ENCODE measurements at regions not wholly inside any gene's neighbourhood (a gene's known extent, or its start where the extent isn't known, plus 50 kb on each side); places are given as distances from the start of the nearest gene placed in this dataset.

GRCh38 chr7:155878674-155879073, 66.4 kb upstream of the SHH start:
- TF ChIP-seq CTCF (conservative IDR thresholded peaks at IDR 0.05): no peak
- H3K27me3 Mint-ChIP-seq (ENCODE audit: low read depth): no peaks in the 10 kb centered on the region
- H3K27ac Mint-ChIP-seq (ENCODE audit: unreplicated experiment): no peak overlapping the region
- no peaks in the 10 kb centered on the region for H3K36me3 Mint-ChIP-seq (ENCODE audit: low read depth)
- H3K4me1 Mint-ChIP-seq: no peaks in the 10 kb centered on the region
- no peak for DNase-seq (ENCODE audit: low read depth, low spot score)
- H3K9me3 Mint-ChIP-seq: no peaks in the 10 kb centered on the region
- no peak overlapping the region for H3K4me3 Mint-ChIP-seq

GRCh38 chr7:155878250-155878649, 66.0 kb upstream of the SHH start:
- no peak overlapping the region for H3K27ac Mint-ChIP-seq (ENCODE audit: unreplicated experiment)
- no peaks in the 10 kb centered on the region for H3K27me3 Mint-ChIP-seq (ENCODE audit: low read depth)
- H3K4me1 Mint-ChIP-seq: no peaks in the 10 kb centered on the region
- no peak for TF ChIP-seq CTCF (conservative IDR thresholded peaks at IDR 0.05)
- H3K36me3 Mint-ChIP-seq (ENCODE audit: low read depth): no peaks in the 10 kb centered on the region
- no peaks in the 10 kb centered on the region for H3K9me3 Mint-ChIP-seq
- DNase-seq (ENCODE audit: low read depth, low spot score): no peak
- no peak overlapping the region for H3K4me3 Mint-ChIP-seq

- H3K36me3 Mint-ChIP-seq (ENCODE audit: low read depth): no peaks in the 10 kb centered on the region
- no peak overlapping the region for H3K27ac Mint-ChIP-seq (ENCODE audit: unreplicated experiment)
- H3K27me3 Mint-ChIP-seq (ENCODE audit: low read depth): no peaks in the 10 kb centered on the region
- no peak overlapping the region for H3K4me3 Mint-ChIP-seq
- H3K9me3 Mint-ChIP-seq: no peaks in the 10 kb centered on the region
- no peak for DNase-seq (ENCODE audit: low read depth, low spot score)
- H3K4me1 Mint-ChIP-seq: no peaks in the 10 kb centered on the region
- no peak for TF ChIP-seq CTCF (conservative IDR thresholded peaks at IDR 0.05)
Measured at GRCh38 chr7:155877167-155877566, 64.9 kb upstream of the SHH start.

DNA sequence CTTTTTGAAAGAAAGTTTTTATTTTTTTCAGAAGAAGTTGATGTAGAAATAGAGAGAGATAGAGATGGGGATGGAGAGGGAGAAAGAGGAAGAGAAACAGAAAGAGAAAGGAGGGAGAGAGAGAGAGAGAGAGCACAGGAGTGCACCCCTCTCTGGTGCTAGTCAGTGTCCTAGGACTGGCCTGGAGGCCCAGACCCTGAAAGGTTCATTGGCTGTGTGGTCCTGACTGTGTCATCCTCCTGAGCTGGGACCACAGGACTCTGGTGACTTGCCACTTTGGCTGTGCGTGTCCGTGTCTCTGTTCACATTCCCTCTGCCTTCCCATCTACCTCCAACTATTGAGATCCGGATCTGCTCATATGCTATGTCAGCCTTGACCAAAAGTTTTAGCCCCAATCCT, 62.1 kb upstream of the SHH start:
- Mint-ChIP-seq H3K9me3 (no peaks in the 10 kb centered on the region), H3K27me3 (ENCODE audit: low read depth) (no peaks in the 10 kb centered on the region), H3K36me3 (ENCODE audit: low read depth) (no peaks in the 10 kb centered on the region), H3K4me1 (no peaks in the 10 kb centered on the region), H3K4me3 (no peak overlapping the region), H3K27ac (ENCODE audit: unreplicated experiment) (no peak overlapping the region)
- TF ChIP-seq CTCF (conservative IDR thresholded peaks at IDR 0.05): no peak
- DNase-seq (ENCODE audit: low read depth, low spot score): no peak

DNA sequence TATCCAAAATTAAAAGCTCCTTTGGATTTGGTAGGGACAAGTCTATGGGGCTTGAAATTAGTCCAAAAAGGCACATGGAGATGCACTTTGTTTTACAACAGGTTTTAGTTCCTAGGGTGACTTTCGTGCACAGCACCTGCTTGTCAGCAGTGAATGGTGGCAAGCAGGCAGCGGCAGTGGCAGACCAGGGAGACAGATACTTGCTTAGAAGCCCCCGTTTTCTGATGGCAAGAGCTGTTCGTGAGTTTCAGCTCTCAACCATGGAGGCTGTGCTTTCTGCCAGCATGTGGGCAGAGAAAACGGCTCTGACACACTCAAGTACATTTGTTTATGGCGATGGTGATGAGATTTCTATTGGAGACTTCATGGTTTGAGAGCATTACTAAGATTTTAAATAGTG, 61.7 kb upstream of the SHH start:
- H3K27me3 Mint-ChIP-seq (ENCODE audit: low read depth): no peaks in the 10 kb centered on the region
- TF ChIP-seq CTCF (conservative IDR thresholded peaks at IDR 0.05): no peak
- H3K4me1 Mint-ChIP-seq: no peaks in the 10 kb centered on the region
- H3K4me3 Mint-ChIP-seq: no peak overlapping the region
- no peaks in the 10 kb centered on the region for H3K36me3 Mint-ChIP-seq (ENCODE audit: low read depth)
- no peak for DNase-seq (ENCODE audit: low read depth, low spot score)
- no peaks in the 10 kb centered on the region for H3K9me3 Mint-ChIP-seq
- H3K27ac Mint-ChIP-seq (ENCODE audit: unreplicated experiment): no peak overlapping the region
